Mesendoderm (in vitro differentiated cells): ENCODE measurements at regions not wholly inside any gene's neighbourhood (a gene's known extent, or its start where the extent isn't known, plus 50 kb on each side); places are given as distances from the start of the nearest gene placed in this dataset.
A peak's percentile ranks its signal among the peaks of the same experiment; 100 is the strongest.

ENCODE experiments used
- DNase-seq: peaks from one replicate; pipeline ENCODE4 v3.0.0; 2013
- H2AK5ac ChIP-seq: 2 replicates; pipeline ENCODE4 v1.6.1; 2013; ENCODE audit warnings: low read length, inconsistent platforms
- H2BK120ac ChIP-seq: 2 replicates; pipeline ENCODE4 v1.6.1; 2013; ENCODE audit warnings: low read depth, mild to moderate bottlenecking, low read length, moderate library complexity, mixed read lengths
- H2BK15ac ChIP-seq: replicated peaks from 2 replicates; pipeline ENCODE4 v1.6.1; 2013; ENCODE audit warnings: low read depth, mild to moderate bottlenecking, moderate library complexity
- H2BK5ac ChIP-seq: 2 replicates; pipeline ENCODE4 v1.6.1; 2013; ENCODE audit warnings: low read length, inconsistent platforms
- H3K18ac ChIP-seq: 2 replicates; pipeline ENCODE4 v1.6.1; 2013; ENCODE audit warnings: mild to moderate bottlenecking, low read length, mixed read lengths
- H3K23ac ChIP-seq: one replicate; pipeline ENCODE4 v1.6.1; 2013; ENCODE audit warnings: low read length
- H3K27ac ChIP-seq: 2 replicates; pipeline ENCODE4 v1.5.1; 2013; ENCODE audit warnings: low read depth, mild to moderate bottlenecking, inconsistent platforms, low read length, moderate library complexity
- H3K27me3 ChIP-seq: 2 replicates; pipeline ENCODE4 v1.6.1; 2013; ENCODE audit warnings: low read length, control low read depth, mild to moderate bottlenecking, inconsistent platforms; ENCODE audit not compliant: insufficient read depth, poor library complexity
- H3K36me3 ChIP-seq: 2 replicates; pipeline ENCODE4 v1.6.1; 2013; ENCODE audit warnings: low read length, inconsistent platforms; ENCODE audit not compliant: control insufficient read depth, insufficient read depth
- H3K4ac ChIP-seq: one replicate; pipeline ENCODE4 v1.6.1; 2013; ENCODE audit warnings: low read depth, mild to moderate bottlenecking, low read length, moderate library complexity
- H3K4me1 ChIP-seq: 2 replicates; pipeline ENCODE4 v1.6.1; 2013; ENCODE audit warnings: low read depth, low read length, inconsistent platforms; ENCODE audit not compliant: control insufficient read depth
- H3K4me2 ChIP-seq: 2 replicates; pipeline ENCODE4 v1.6.1; 2013; ENCODE audit warnings: low read length
- H3K4me3 ChIP-seq: 2 replicates; pipeline ENCODE4 v1.5.1; 2013; ENCODE audit warnings: mild to moderate bottlenecking, low read length
- H3K56ac ChIP-seq: one replicate; pipeline ENCODE4 v1.6.1; 2013; ENCODE audit warnings: low read length
- H3K79me1 ChIP-seq: 2 replicates; pipeline ENCODE4 v1.6.1; 2013; ENCODE audit warnings: low read length, inconsistent platforms
- H3K79me2 ChIP-seq: 2 replicates; pipeline ENCODE4 v1.6.1; 2013; ENCODE audit warnings: mild to moderate bottlenecking, low read length; ENCODE audit not compliant: control insufficient read depth, insufficient read depth
- H3K9ac ChIP-seq: 2 replicates; pipeline ENCODE4 v1.6.1; 2013; ENCODE audit warnings: low read length, inconsistent platforms
- H4K5ac ChIP-seq: one replicate; pipeline ENCODE4 v1.6.1; 2013; ENCODE audit warnings: low read length
- H4K8ac ChIP-seq: one replicate; pipeline ENCODE4 v1.6.1; 2013; ENCODE audit warnings: low read depth, mild to moderate bottlenecking, control low read depth, low read length, moderate library complexity
- WGBS: extraction: QIAGEN DNeasy Blood & Tissue Kit; methylation state at CpG from one replicate; pipeline ENCODE4 v1.1.7; 2013; ENCODE audit warnings: low lambda C conversion rate, missing lambda C conversion rate; ENCODE audit not compliant: insufficient coverage; ENCODE audit errors: extremely low coverage; 5-methylcytosine and 5-hydroxymethylcytosine counted together

DNA sequence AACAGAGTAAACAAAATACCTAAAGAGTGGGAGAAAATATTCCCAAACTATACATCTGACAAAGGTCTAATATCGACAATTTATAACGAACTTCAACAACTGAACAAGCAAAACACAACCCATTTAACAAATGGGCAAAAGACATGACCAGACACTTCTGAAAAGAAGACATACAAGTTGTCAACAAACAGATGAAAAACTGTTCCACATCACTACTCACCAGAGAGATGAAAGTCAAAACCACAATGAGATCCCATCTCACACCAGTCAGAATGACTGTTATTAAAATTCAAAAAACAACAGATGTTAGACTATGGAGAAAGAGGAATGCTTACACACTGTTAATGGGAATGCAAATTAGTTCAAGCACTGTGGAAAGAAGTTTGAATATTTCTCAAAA is 233.8 kb upstream of the EDNRB start:
- no peak for DNase-seq
- H3K4me1 ChIP-seq = no peaks in the 10 kb centered on the region
- H3K4me3 ChIP-seq = no peak overlapping the region
- no peak overlapping the region for H3K18ac ChIP-seq
- no peak overlapping the region for H2BK15ac ChIP-seq
- H3K56ac ChIP-seq = no peak overlapping the region
- no peaks in the 10 kb centered on the region for H3K27me3 ChIP-seq
- H3K4ac ChIP-seq = no peak overlapping the region
- H3K27ac ChIP-seq = no peak overlapping the region
- H4K5ac ChIP-seq = no peak overlapping the region
- WGBS = no CpG with 5 or more reads among the region's 2 CpGs
- no peaks in the 10 kb centered on the region for H3K79me1 ChIP-seq
- H2AK5ac ChIP-seq = no peak overlapping the region
- no peak overlapping the region for H3K23ac ChIP-seq
- no peak overlapping the region for H4K8ac ChIP-seq
- H2BK5ac ChIP-seq = no peak overlapping the region
- no peak overlapping the region for H3K4me2 ChIP-seq
- no peak overlapping the region for H3K9ac ChIP-seq
- no peaks in the 10 kb centered on the region for H3K79me2 ChIP-seq
- no peak overlapping the region for H2BK120ac ChIP-seq
- no peaks in the 10 kb centered on the region for H3K36me3 ChIP-seq

DNA sequence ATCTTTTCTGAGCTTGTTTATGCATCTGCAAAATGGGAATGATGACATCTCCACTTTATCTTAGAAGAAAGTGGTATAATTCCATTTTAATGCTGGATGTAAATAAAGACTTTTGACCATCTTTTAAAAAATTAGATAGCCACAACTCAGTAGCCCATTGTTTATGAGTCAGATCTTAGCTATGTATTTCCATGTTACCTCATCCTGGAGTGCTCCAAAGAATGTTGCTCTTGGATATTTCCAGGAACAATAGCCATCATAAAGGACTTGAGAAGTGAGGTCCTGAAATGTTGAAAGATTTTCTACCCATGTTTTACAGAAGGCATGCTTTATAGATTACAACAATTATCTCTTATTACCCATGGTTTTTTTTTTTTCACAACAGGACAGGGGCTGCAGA is 229.3 kb upstream of the EDNRB start:
- no peaks in the 10 kb centered on the region for H3K79me1 ChIP-seq
- no peak overlapping the region for H2BK15ac ChIP-seq
- H3K4me2 ChIP-seq = no peak overlapping the region
- no peak overlapping the region for H3K4ac ChIP-seq
- no peak overlapping the region for H3K18ac ChIP-seq
- H3K36me3 ChIP-seq = no peaks in the 10 kb centered on the region
- H3K4me1 ChIP-seq = no peaks in the 10 kb centered on the region
- peak; percentile 88 for DNase-seq
- no peak overlapping the region for H3K9ac ChIP-seq
- no peak overlapping the region for H3K4me3 ChIP-seq
- no peak overlapping the region for H2BK5ac ChIP-seq
- H3K27me3 ChIP-seq = no peaks in the 10 kb centered on the region
- H3K79me2 ChIP-seq = no peaks in the 10 kb centered on the region
- H3K23ac ChIP-seq = no peak overlapping the region
- H2BK120ac ChIP-seq = no peak overlapping the region
- no peak overlapping the region for H2AK5ac ChIP-seq
- no peak overlapping the region for H4K8ac ChIP-seq
- no peak overlapping the region for H3K56ac ChIP-seq
- H4K5ac ChIP-seq = no peak overlapping the region
- no peak overlapping the region for H3K27ac ChIP-seq

DNA sequence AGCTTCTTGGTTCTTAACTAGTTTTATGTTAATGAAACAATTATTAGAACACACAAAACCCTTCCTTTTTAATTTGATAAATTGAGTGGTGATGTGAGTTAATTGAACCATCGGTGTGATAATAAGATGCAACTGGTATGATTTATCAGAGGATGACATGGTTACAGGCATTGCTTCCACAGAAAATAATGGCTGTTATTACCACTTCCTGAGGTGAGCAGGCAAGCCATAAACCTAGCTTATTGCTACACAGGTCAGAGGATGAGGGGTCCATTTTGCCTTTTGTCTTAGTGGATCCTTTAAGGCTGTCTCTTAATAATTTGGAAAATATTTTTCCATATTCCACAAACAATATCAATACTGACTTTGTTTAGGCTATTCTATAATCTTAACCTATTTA is 226.6 kb upstream of the EDNRB start:
- H3K23ac ChIP-seq = no peak overlapping the region
- no peaks in the 10 kb centered on the region for H3K79me1 ChIP-seq
- H3K79me2 ChIP-seq = no peaks in the 10 kb centered on the region
- no peak overlapping the region for H2BK5ac ChIP-seq
- H2BK15ac ChIP-seq = no peak overlapping the region
- no peak overlapping the region for H2AK5ac ChIP-seq
- H3K4me2 ChIP-seq = no peak overlapping the region
- H3K4ac ChIP-seq = no peak overlapping the region
- no peak overlapping the region for H4K8ac ChIP-seq
- H3K9ac ChIP-seq = no peak overlapping the region
- no peak overlapping the region for H3K56ac ChIP-seq
- H3K36me3 ChIP-seq = no peaks in the 10 kb centered on the region
- H2BK120ac ChIP-seq = no peak overlapping the region
- H3K27ac ChIP-seq = no peak overlapping the region
- WGBS = no CpG with 5 or more reads among the region's 1 CpG
- no peaks in the 10 kb centered on the region for H3K27me3 ChIP-seq
- DNase-seq = no peak
- no peak overlapping the region for H3K18ac ChIP-seq
- no peaks in the 10 kb centered on the region for H3K4me1 ChIP-seq
- no peak overlapping the region for H3K4me3 ChIP-seq
- H4K5ac ChIP-seq = no peak overlapping the region

GRCh38 chr13:78139765-78140164 is 221.1 kb upstream of the EDNRB start:
- no peak overlapping the region for H3K56ac ChIP-seq
- no peak overlapping the region for H2AK5ac ChIP-seq
- H3K36me3 ChIP-seq = no peaks in the 10 kb centered on the region
- H3K79me1 ChIP-seq = no peaks in the 10 kb centered on the region
- H3K9ac ChIP-seq = no peak overlapping the region
- no peak overlapping the region for H3K4me2 ChIP-seq
- no peaks in the 10 kb centered on the region for H3K27me3 ChIP-seq
- no peak overlapping the region for H4K8ac ChIP-seq
- H3K4ac ChIP-seq = no peak overlapping the region
- no peaks in the 10 kb centered on the region for H3K79me2 ChIP-seq
- H4K5ac ChIP-seq = no peak overlapping the region
- no peak overlapping the region for H2BK120ac ChIP-seq
- no peak overlapping the region for H2BK5ac ChIP-seq
- no peak overlapping the region for H3K18ac ChIP-seq
- WGBS = no CpG with 5 or more reads among the region's 2 CpGs
- no peak overlapping the region for H2BK15ac ChIP-seq
- H3K27ac ChIP-seq = no peak overlapping the region
- H3K4me3 ChIP-seq = no peak overlapping the region
- DNase-seq = peak; percentile 54
- no peak overlapping the region for H3K23ac ChIP-seq
- H3K4me1 ChIP-seq = no peaks in the 10 kb centered on the region

- Histone ChIP-seq H3K79me2 (no peaks in the 10 kb centered on the region), H2BK15ac (no peak overlapping the region), H3K9ac (no peak overlapping the region), H3K4me2 (no peak overlapping the region), H3K23ac (no peak overlapping the region), H3K4me3 (no peak overlapping the region), H3K4me1 (no peaks in the 10 kb centered on the region), H2BK120ac (no peak overlapping the region), H2AK5ac (no peak overlapping the region), H3K36me3 (no peaks in the 10 kb centered on the region), H3K18ac (no peak overlapping the region), H4K5ac (no peak overlapping the region), H2BK5ac (no peak overlapping the region), H3K4ac (no peak overlapping the region), H3K27me3 (no peaks in the 10 kb centered on the region), H3K79me1 (no peaks in the 10 kb centered on the region), H3K56ac (no peak overlapping the region), H4K8ac (no peak overlapping the region), H3K27ac (no peak overlapping the region)
- WGBS = no CpG with 5 or more reads among the region's 2 CpGs
- DNase-seq = no peak
Measured at GRCh38 chr13:78138756-78139155, 220.1 kb upstream of the EDNRB start.

- no CpG with 5 or more reads among the region's 6 CpGs for WGBS
- Histone ChIP-seq H2BK5ac (no peak overlapping the region), H3K27me3 (no peaks in the 10 kb centered on the region), H3K4me2 (no peak overlapping the region), H3K79me2 (no peaks in the 10 kb centered on the region), H2AK5ac (no peak overlapping the region), H4K5ac (no peak overlapping the region), H3K9ac (no peak overlapping the region), H3K36me3 (no peaks in the 10 kb centered on the region), H3K56ac (no peak overlapping the region), H3K27ac (no peak overlapping the region), H3K4me1 (no peaks in the 10 kb centered on the region), H4K8ac (no peak overlapping the region), H3K18ac (no peak overlapping the region), H3K4me3 (no peak overlapping the region), H3K4ac (no peak overlapping the region), H2BK120ac (no peak overlapping the region), H2BK15ac (no peak overlapping the region), H3K23ac (no peak overlapping the region), H3K79me1 (no peaks in the 10 kb centered on the region)
- DNase-seq = peak; percentile 92
Measured at GRCh38 chr13:78137404-78138142, 218.9 kb upstream of the EDNRB start.
